HG03432 (cell line): ENCODE measurements at regions not wholly inside any gene's neighbourhood (a gene's known extent, or its start where the extent isn't known, plus 50 kb on each side); places are given as distances from the start of the nearest gene placed in this dataset.
"Not testable (repeated sequence)": the region's sequence is repeated elsewhere in the genome, so short reads cannot be mapped to it uniquely, and the experiment has no call there.

Source experiments
- ATAC-seq: cut with Tn5 transposase; IDR thresholded peaks from one replicate; pipeline ENCODE4 v1.9.1; 2021; ENCODE audit warnings: mild to moderate bottlenecking, moderate library complexity; ENCODE audit not compliant: unreplicated experiment

DNA sequence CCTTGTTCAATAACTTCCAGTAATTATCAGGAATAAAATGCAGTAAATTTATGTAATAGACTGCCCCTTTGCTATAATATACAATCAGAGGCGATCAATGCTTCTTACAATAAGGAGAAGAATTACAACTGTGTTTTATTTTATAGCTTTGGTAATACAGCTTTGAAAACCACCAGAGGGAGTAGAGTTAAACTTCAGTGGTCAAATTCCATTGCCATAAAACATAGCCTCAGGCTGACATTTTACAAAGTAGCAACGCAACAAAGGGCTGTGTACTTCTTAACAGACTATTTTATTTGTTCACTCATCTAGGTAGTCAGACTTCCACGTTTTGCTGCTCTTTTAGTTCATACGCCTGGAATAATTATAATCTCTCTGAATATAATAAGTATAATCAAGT, 58.5 kb downstream of the TEX13C start:
- no peak for ATAC-seq

DNA sequence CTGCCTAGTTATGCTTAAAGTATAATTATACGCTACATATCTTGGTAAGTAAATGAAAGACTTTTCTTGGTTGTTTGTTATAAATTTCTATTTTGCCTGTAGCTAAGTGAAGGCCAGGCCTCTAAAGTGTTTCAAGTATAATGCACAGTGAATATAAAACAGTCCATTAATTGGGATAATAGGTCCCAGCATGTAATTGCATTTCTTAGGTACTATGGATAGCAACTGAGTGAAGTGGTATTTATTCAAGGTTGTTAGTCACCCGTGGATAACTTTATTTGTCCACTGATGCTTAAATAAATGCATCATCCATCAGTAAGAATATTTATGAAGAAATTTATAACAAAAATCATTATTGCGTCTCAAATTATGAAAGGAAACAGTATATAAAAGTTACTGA, 59.1 kb downstream of the TEX13C start:
- ATAC-seq, result no peak

DNA sequence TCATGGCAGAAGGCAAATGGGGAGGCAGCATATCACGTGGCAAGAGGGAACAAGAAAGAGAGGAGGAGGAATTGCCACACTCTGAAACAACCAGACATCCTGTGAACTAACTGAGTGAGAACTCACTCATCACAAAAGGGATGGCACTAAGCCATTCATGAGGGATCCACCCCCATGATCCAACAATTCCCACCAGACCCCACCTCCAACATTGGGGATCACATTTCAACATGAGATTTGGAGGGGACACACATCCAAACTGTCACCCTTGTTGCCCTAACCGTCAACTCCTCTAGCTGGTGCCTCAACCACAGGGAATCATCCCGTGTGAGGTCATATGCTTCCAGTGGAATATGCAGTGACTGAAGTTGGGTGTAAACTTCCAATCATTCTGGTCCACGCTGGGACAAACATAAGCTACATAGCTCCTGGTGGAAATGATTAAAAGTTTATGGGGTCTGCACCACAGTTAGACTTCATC, 62.5 kb downstream of the TEX13C start:
- no peak for ATAC-seq

DNA sequence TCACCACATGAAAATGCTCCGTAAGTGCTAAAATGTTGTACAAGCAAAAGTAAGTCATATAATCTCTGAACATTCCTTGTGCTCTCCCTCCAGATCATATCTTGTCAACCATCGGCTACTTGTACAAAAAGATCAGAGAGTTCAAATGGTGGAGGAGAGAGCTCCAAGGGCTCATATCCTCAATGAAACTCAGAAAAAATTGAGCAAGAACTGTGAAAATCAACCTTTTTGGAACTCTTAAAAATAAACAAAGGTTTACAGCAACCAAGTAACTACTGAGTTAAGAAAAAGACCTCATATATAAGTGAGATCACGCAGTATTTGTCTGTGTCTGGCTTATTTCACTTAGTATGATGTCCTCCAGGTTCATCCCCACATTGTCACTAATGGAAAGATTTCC, 63.2 kb downstream of the TEX13C start:
- ATAC-seq, result no peak

DNA sequence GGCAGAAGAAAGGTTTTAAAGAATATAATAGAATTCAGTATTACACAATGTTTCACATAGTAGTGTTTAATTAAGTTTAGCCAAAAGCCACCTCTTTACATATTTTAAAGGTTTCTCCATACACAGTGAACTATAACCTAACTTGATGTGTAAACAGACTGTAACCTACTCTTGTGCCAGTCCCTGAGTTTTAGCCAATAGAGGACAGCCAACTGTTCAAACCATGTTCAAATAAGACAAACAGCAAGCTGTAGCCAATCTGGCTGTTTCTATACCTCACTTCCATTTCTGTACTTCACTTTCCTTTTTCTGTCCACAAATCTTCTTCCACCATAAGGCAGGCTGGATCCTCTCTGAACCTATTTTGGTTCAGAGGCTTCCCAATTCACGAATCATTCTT, 65.2 kb downstream of the TEX13C start:
- no peak for ATAC-seq

DNA sequence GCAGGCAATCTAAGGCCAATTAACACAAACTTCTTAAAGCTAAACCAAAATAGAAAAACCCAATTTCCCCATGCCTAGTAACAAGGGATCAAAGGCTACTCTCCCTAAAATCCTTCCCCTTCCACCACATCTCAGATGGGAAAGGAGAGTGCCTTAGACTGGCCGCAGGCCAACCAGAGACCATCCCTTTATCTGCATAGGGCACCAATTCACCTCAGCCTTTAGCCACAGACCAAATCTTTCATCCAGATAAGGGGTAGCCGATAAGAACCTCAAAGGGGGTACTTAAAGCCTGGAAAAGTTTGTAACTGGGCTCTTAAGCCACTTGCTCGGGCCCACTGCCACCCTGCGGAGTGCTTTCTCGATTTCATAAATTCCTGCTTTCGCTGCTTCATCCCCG, 68.3 kb downstream of the TEX13C start:
- ATAC-seq, result no peak

DNA sequence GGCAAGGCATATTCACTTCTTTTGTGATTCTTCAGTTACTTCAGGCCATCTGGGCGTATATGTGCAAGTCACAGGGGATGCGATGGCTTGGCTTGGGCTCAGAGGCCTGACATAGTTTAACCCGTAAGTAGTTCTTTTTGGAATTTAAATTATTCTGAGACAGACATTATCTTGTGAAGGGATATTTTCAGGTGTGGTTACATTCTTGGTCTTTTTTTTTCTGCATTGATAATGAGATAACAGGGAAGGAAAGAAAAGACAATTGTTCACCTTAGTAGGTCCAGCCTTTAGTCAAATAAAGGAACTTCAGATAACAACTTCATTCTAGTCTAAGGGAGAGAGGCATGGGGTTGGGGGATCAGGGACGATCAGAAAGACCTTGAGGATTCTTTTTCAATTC, 74.8 kb downstream of the TEX13C start:
- ATAC-seq, result no peak

DNA sequence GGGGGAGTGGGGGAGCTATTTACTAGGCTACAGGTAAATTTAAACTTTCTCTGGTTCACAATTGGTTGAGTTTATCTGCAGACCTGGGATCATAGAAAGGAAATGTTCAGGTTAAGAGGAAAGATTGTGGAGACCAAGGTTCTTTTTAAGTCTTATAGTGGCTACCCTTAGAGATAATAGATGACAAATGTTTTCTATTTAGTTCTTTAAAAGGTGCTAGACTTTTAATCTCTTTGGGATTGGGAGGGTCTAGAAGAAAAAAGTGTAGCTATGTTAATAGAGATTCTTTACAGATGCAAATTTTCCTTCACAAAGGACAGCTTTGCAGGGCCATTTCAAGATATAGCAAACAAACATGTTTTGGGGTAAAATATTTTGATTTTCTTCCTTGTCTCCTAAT, 76.0 kb downstream of the TEX13C start:
- no peak for ATAC-seq

DNA sequence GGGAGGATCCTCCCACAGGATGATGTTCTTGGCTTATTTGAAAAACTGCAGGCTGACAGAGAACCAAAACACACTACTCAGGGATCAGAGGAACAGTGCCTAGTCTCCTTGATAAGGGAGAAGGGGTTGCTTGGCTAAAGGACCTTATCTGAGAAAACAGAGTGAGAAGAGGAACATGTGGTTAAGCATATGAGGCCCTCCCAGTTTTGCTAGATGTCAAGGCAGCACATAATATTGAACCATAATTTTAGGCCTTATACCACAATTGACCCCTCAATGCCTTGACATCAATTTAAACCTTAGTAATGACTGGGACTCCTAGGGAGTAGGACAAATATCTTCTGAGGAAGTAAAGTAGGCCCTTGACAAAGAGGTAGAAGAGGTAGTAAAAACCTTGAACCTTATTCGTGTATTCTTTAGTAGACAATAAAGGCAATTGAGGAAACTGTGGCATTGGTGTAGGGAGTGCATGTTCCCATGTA, 79.3 kb downstream of the TEX13C start:
- ATAC-seq, result no peak

DNA sequence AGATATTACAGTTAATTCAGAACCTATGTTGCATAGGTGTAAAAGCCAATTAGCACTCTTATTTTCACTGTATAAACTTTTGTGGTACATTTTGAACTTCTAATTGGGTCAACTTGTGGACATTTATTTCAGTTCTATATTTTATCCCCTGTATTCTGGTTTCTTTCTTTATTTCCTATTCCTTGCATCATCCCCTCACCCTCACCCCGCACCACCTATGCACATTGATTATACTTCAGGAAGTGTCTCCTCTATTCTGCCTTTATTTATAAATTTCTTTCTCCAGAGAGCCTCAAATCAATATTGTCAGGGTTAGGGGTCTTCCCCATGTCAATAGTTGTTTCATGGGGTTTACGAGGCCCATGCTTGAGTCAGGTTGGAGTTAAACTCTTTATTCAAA, 83.1 kb downstream of the TEX13C start:
- no peak for ATAC-seq

DNA sequence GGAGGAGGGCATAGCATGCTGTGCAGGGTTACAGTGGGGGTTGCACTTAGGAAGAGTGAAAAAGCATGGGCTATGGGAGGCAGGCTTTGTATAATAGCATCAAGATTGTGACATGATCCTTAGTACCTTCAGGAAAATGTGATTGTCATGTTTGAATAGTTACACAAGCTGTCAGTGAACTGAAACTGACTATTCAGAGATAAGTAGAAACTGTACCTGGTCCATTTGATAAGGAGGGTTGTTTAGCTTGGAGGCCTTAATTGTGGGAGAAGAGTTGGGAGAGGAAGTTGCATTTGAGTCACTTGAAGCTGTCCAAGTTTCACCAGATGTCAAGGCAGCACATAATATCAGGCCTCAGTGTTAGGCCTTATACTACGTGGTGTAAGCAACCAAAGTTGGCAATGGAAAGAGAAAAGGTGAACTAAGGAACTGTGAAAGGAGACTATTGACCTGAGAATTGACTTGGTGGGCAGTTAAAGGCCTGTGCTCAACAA, 85.0 kb downstream of the TEX13C start:
- ATAC-seq, result no peak

DNA sequence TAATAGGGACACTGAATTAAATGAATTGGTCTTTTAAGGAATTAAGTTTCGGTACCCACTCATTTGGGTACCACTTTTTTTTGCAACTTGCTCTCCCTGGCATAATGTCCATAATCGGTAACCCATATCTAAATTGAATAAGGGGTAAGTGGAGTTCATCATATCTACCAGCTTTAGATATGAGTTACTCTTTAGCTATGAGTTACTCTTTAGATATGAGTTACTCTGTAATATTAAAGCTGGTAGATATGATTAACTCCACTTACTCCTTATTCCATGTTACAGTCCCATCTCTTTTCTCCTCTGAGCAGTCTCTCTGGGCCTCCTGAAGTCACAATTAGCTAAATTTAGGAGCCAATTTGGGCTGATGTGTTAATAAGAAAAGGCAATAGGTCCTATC, 85.7 kb downstream of the TEX13C start:
- no peak for ATAC-seq

DNA sequence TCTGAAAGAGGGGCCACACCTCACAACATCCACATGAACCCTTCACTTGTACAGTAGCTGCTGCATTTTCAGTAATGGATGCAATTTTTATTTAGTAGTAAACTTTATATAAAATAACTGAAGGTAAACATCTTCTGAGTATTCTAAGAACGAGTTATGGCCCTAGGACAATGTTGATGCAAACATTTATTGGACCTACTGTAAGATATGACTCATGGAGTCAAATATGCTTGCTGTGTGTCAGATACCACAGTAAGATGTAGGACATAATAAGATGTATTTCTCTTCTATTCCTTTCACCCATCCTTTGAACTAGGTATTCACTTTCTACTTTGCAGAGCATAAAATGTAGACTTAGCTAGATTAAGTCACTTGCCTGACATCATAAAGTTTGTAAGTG, 87.6 kb downstream of the TEX13C start:
- ATAC-seq, result no peak

DNA sequence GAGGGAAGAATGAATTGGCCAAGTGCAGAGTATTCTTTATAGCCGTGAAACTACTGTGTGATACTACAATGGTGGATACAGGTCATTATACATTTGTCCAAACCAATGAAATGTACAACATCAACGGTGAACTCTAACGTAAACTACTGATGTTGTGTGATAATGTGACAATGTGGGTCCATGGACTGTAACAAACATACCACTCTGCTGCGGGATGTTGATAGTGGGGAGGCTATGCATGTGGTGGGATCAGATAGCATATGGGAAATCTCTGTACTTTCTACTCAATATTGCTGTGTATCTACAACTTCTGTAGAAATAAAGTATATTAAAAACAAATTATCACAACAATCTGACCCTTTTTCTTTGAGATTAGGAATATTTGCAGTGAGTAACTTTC, 101.1 kb downstream of the TEX13C start:
- no peak for ATAC-seq

DNA sequence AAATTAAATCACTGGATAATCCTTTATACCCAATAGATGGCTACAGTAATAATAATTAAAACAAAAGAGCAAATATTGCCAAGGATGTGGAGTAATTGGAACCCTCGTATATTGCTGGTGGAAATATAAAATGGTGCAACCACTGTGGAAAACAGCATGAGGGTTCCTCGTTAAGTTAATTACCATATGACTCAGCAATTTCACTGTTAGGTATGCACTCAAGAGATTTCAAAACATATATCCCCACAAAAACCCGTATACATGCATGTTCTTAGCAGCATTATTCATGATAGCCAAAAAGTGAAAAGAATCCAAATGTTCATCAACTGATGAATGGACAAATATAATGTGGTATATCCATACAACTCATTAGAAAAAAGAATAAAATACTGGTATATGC, 103.3 kb downstream of the TEX13C start:
- no peak for ATAC-seq

DNA sequence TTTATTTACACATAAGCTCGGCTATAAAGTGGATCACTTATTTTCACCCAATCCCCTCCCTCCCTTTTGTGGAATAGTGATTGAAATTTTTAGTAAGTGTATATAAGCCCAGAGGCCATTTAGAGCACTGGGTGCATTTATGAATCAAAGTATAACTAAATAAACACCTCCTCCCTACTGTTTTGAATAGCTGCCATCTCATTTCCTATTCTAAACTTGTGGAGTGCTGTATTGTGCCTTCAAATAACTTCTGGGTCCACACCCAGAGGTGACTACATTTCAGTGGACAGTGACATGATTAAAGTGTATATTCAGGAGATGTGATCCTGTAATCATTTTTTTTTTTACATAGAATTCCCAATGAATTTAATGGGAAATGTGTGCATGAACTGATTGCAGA, 104.9 kb downstream of the TEX13C start:
- ATAC-seq, result no peak

DNA sequence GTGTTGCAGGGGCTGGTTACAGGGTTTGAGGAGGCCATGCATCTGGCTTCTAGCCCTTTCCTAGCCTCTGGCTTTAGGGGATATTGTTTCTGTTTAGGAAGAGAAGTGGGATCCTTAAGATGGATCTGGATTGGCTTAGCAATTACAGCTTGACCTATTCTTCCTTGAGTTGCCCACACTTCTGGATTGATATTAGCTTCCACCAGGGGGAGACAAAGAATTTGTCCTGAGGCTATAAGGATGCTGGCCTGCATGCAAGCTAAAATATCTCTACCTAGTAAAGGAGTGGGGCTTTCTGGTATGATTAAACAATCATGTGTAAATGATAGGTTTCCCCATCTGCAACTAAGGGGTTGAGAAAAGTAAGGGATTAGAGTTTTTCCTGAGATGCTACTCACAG, 117.2 kb downstream of the TEX13C start:
- no peak for ATAC-seq

DNA sequence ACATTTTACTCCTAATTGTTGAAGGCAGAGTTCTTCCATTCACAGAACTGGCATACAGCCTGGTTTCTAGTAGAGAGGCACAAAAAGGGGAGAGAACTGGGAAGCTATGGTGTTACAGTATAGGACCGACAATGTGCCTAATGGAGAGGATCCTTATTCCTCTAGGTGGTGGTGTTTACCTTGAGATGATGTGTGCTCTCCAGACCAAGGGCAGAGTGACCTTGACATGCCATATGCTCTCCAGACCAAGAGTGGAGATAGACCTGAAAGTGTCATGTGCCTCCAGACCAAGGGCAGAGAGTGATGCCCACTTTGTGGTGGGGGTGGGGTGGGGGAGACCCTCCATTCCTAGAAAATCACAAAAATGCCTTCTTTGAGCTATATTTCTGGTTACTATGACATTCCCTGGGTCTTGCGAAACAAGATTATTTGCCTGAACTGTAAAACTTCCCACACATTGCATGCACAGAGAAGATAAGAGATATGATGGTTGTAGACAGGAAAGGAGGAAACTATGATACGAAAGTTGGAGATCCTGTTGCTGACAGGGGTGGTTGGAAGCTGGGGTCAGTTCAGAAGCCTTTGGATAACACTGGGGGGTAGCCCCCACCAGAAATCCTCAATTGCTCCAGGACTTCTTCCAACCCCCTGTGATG, 119.7 kb downstream of the TEX13C start:
- ATAC-seq, result no peak

DNA sequence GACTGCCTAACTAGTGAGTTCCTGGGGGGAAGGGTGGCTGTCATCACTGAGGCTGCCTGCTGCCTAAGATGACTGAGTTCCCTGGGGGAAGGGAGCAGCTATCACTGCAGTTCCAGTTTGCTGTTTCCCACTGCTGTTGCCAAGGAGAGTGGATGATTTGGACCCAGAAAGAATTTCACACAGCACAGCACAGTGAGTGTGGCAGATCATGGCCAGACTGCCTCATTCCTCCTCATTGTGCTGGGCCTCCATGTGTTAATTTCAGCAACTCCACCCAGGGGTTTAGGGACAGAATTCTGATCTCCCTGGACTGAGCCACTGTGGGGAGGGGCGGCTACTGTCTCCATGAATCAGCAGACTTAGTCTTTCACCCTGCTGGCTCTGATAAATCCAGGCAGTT, 125.0 kb downstream of the TEX13C start:
- ATAC-seq, result no peak

DNA sequence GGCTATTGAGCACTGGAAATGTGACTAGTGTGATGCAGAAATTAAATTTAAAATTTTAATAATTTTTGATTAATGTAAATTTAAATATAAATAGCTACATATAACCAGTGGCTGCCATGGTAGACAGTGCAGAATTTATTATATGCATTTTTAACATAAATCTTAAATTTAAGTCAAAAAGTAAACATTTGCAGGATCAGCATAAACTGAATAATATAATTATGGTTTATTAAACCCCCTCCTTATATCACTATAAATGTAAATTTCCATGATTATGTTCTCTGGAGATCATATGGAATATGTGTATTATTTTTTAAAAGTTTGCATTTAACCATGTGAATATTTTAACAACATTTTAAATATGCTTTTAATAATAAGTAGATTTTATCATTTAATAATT, 155.8 kb downstream of the TEX13C start:
- no peak for ATAC-seq

DNA sequence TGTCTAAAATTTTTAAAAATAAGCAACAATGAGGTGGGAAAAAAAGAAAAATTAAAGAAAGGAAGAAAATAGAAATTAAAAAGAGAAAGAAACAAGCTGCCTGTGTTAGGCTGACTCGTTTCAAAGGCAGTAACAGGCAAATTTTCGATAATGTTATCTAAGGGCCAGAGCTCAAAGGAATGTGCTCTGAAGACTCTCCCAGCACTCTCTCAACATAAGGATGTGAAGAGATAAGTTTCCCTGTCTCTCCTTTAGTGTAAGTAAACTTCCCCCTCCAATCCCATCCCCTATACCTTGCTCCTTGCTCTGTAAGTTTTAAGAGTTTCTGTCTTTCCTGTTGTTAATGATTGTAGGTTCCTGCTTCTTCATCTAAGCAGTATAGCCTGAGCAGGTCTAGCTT, 172.8 kb downstream of the TEX13C start:
- no peak for ATAC-seq

DNA sequence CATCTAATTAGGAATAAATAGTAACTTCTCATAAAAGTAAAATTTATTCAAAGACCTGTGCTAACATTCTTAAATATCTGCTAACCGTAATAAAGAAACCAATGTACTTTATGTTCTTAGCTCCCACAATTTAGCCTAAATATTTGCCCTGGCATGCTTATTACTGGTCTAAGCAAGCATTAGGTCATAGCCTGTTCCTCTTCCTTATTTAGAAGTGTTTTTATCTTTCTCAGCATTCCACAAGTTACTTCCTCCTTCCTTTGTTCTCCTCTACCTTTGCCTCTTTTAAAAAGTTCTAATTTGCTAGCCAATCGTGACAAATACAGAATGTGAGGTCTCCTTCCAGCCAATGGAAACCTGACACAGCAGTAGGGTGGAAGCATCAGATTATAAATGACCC, 173.3 kb downstream of the TEX13C start:
- not testable (repeated sequence) for ATAC-seq

DNA sequence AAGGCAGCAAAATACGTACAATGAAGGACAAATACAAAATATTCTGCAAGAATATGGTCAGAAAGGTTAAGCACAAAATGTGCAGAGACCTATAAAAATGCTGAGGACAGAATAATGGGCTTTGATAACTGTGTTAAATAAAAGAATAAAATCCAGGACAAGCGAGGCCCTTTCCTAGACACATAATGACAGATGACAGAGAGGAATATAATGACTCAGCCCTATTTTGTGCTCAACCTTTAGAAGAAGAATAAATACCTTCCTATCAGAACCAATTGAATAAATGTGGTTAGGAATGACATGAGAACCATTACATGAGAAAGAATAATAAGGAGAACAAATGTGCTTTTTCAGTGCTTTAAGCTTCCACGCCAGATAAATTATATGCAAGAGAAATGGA, 178.0 kb downstream of the TEX13C start:
- ATAC-seq, result no peak
